GM23338 (cell line): ENCODE measurements at regions not wholly inside any gene's neighbourhood (a gene's known extent, or its start where the extent isn't known, plus 50 kb on each side); places are given as distances from the start of the nearest gene placed in this dataset.

Experiments used
- ATAC-seq: fragments of 200-7000 bp; cut with Tn5 transposase; 3 replicates; pipeline ENCODE4 v1.9.1; 2020
- DNase-seq: peaks from one replicate; pipeline ENCODE4 v3.0.0-alpha.2; 2015; ENCODE audit warnings: low spot score
- H2AFZ ChIP-seq: fragments of 200-600 bp; sonication (generic); 2 replicates; pipeline ENCODE4 v1.8.0; 2016; ENCODE audit warnings: antibody characterized with exemption, mild to moderate bottlenecking, moderate library complexity
- H3F3A ChIP-seq: fragments of 200-600 bp; sonication (generic); replicated peaks from 2 replicates; pipeline ENCODE4 v1.8.0; 2017; ENCODE audit warnings: antibody characterized with exemption, mixed run types, low read depth
- H3K27ac ChIP-seq: fragments of 200-600 bp; sonication (generic); 2 replicates; pipeline ENCODE4 v1.6.1; 2016; ENCODE audit warnings: low read depth
- H3K27me3 ChIP-seq: fragments of 200-600 bp; sonication (generic); 2 replicates; pipeline ENCODE4 v1.8.0; 2016; ENCODE audit warnings: mild to moderate bottlenecking, mixed run types, moderate library complexity; ENCODE audit not compliant: insufficient read depth
- H3K36me3 ChIP-seq: fragments of 200-600 bp; sonication (generic); 2 replicates; pipeline ENCODE4 v1.8.0; 2016; ENCODE audit warnings: mild to moderate bottlenecking; ENCODE audit not compliant: insufficient read depth
- H3K4me1 ChIP-seq: fragments of 200-600 bp; sonication (generic); 2 replicates; pipeline ENCODE4 v1.8.0; 2016; ENCODE audit warnings: mild to moderate bottlenecking, moderate library complexity; ENCODE audit not compliant: insufficient read depth
- H3K4me2 ChIP-seq: fragments of 200-600 bp; sonication (generic); 2 replicates; pipeline ENCODE4 v1.7.1; 2017; ENCODE audit warnings: mixed run types
- H3K4me3 ChIP-seq: fragments of 200-600 bp; sonication (generic); 2 replicates; pipeline ENCODE4 v1.6.1; 2016; ENCODE audit warnings: mixed run types
- H3K79me2 ChIP-seq: fragments of 200-600 bp; sonication (generic); replicated peaks from 2 replicates; pipeline ENCODE4 v1.8.0; 2017; ENCODE audit warnings: mild to moderate bottlenecking; ENCODE audit not compliant: insufficient read depth
- H3K9me2 ChIP-seq: fragments of 200-600 bp; sonication (generic); 2 replicates; pipeline ENCODE4 v1.8.0; 2017; ENCODE audit not compliant: insufficient read depth
- H4K20me1 ChIP-seq: fragments of 200-600 bp; sonication (generic); replicated peaks from 2 replicates; pipeline ENCODE4 v1.8.0; 2017; ENCODE audit warnings: mild to moderate bottlenecking; ENCODE audit not compliant: insufficient read depth
- H3K27ac Mint-ChIP-seq: 2 replicates; pipeline ENCODE4 v1.8.0; 2020; ENCODE audit warnings: inconsistent platforms, mild to moderate bottlenecking, moderate library complexity, mixed read lengths
- H3K27me3 Mint-ChIP-seq: 3 replicates; pipeline ENCODE4 v1.8.0; 2022; ENCODE audit warnings: low read depth, mild to moderate bottlenecking, moderate library complexity, mixed read lengths, inconsistent platforms; ENCODE audit not compliant: insufficient read depth, poor library complexity
- H3K36me3 Mint-ChIP-seq: 3 replicates; pipeline ENCODE4 v1.8.0; 2021; ENCODE audit warnings: low read depth, mild to moderate bottlenecking, inconsistent platforms, moderate library complexity, mixed read lengths
- H3K4me1 Mint-ChIP-seq: 3 replicates; pipeline ENCODE4 v1.8.0; 2020; ENCODE audit warnings: mild to moderate bottlenecking, inconsistent platforms, mixed read lengths
- H3K4me3 Mint-ChIP-seq: 3 replicates; pipeline ENCODE4 v1.8.0; 2021; ENCODE audit warnings: moderate library complexity, mild to moderate bottlenecking, inconsistent platforms, mixed read lengths
- H3K9me3 Mint-ChIP-seq: 3 replicates; pipeline ENCODE4 v1.8.0; 2020; ENCODE audit warnings: moderate library complexity, mild to moderate bottlenecking, inconsistent platforms, mixed read lengths
- CREB1 ChIP-seq: fragments of 250-450 bp; sonication (Bioruptor Pico); IDR thresholded peaks from 2 replicates; pipeline ENCODE4 v1.5.0; 2020; ENCODE audit warnings: low read depth, mild to moderate bottlenecking, moderate library complexity
- ETS1 ChIP-seq: IDR thresholded peaks from 2 replicates; pipeline ENCODE4 v1.6.1; 2016; ENCODE audit warnings: antibody characterized with exemption
- EZH2 ChIP-seq: fragments of 200-600 bp; sonication (generic); IDR thresholded peaks from one replicate; pipeline ENCODE4 v1.8.0; 2017; ENCODE audit warnings: antibody characterized with exemption, mild to moderate bottlenecking, low read depth; ENCODE audit not compliant: unreplicated experiment
- EZH2phosphoT487 ChIP-seq: fragments of 200-600 bp; sonication (generic); IDR thresholded peaks from one replicate; pipeline ENCODE4 v1.8.1; 2018; ENCODE audit warnings: antibody characterized with exemption; ENCODE audit not compliant: unreplicated experiment
- JUNB ChIP-seq: IDR thresholded peaks from one replicate; pipeline ENCODE4 v1.6.1; 2016; ENCODE audit warnings: antibody characterized with exemption; ENCODE audit not compliant: unreplicated experiment
- NANOG ChIP-seq: IDR thresholded peaks from 2 replicates; pipeline ENCODE4 v1.6.1; 2016; ENCODE audit warnings: antibody characterized with exemption, borderline replicate concordance
- POLR2AphosphoS5 ChIP-seq: IDR thresholded peaks from 2 replicates; pipeline ENCODE4 v1.6.1; 2016; ENCODE audit warnings: antibody characterized with exemption, low read depth
- REST ChIP-seq: IDR thresholded peaks from one replicate; pipeline ENCODE4 v1.6.1; 2018; ENCODE audit warnings: antibody characterized with exemption; ENCODE audit not compliant: unreplicated experiment
- STAT1 ChIP-seq: IDR thresholded peaks from one replicate; pipeline ENCODE4 v1.6.1; 2016; ENCODE audit warnings: antibody characterized with exemption; ENCODE audit not compliant: unreplicated experiment
- ZNF114 ChIP-seq: fragments of 250-450 bp; sonication (Bioruptor Pico); IDR thresholded peaks from 2 replicates; pipeline ENCODE4 v1.5.0; 2020; ENCODE audit warnings: mild to moderate bottlenecking, moderate library complexity
- ZNF331 ChIP-seq: fragments of 250-450 bp; sonication (Bioruptor Pico); IDR thresholded peaks from 2 replicates; pipeline ENCODE4 v1.5.0; 2020; ENCODE audit warnings: low read depth, mild to moderate bottlenecking, moderate library complexity
- TF ChIP-seq, protein P1 (sequence below), 2 experiments: fragments of 200-600 bp in 1 of 2; sonication (generic) in 1 of 2; conservative IDR thresholded peaks; 2 replicates each; pipeline versions ENCODE4 v1.5.1 to v1.6.1; 2016 to 2017; ENCODE audit warnings: antibody characterized with exemption in 2 of 2, low read depth in 2 of 2, mild to moderate bottlenecking in 2 of 2, moderate library complexity in 1 of 2
- TF ChIP-seq, protein P2 (sequence below): fragments of 250-450 bp; sonication (Bioruptor Pico); IDR thresholded peaks from 2 replicates; pipeline ENCODE4 v1.5.0; 2020; ENCODE audit warnings: mild to moderate bottlenecking, moderate library complexity

DNA sequence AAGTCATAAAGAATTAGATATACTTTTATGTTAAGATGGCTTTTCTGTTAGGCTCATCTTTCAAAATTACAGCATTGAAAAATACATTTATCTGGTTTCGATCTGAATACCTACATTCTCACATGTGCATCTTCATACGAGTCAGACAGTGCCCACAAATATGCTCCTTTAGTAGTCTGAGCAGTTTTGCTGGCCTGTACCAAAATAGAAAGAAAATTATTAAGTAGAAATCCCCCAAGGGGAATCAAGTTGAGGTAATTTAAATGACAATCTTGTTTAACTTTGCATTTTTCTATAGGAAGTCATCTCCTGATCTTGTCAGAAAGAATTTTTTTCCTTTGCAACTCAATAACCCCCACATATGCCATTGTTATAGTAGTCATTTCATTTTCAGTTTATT is 287.4 kb upstream of the SEMA3D start:
- H3K36me3 ChIP-seq: no peaks in the 10 kb centered on the region
- Mint-ChIP-seq H3K27ac (no peak overlapping the region), H3K4me1 (peaks cover 10% of the 10 kb centered on the region; the same call in 2 of the 3 replicates), H3K4me3 (no peak overlapping the region), H3K9me3 (no peaks in the 10 kb centered on the region), H3K36me3 (no peaks in the 10 kb centered on the region), H3K27me3 (no peaks in the 10 kb centered on the region)
- DNase-seq (no peak), ATAC-seq (no peak)
- H3K4me2 ChIP-seq: no peak overlapping the region
- no peaks in the 10 kb centered on the region for H3K4me1 ChIP-seq
- no peaks in the 10 kb centered on the region for H3F3A ChIP-seq
- H3K27ac ChIP-seq: no peak overlapping the region
- H3K4me3 ChIP-seq: no peak overlapping the region
- H3K27me3 ChIP-seq: no peaks in the 10 kb centered on the region
- TF ChIP-seq CREB1 (CRISPR knock-in tag): no peak
- no peak for TF ChIP-seq POLR2AphosphoS5
- TF ChIP-seq ETS1: no peak
- TF ChIP-seq ZNF114 (CRISPR knock-in tag): no peak
- no peak for TF ChIP-seq ZNF331 (CRISPR knock-in tag)
- TF ChIP-seq REST: no peak
- no peak for TF ChIP-seq STAT1
- TF ChIP-seq, protein P1, sequence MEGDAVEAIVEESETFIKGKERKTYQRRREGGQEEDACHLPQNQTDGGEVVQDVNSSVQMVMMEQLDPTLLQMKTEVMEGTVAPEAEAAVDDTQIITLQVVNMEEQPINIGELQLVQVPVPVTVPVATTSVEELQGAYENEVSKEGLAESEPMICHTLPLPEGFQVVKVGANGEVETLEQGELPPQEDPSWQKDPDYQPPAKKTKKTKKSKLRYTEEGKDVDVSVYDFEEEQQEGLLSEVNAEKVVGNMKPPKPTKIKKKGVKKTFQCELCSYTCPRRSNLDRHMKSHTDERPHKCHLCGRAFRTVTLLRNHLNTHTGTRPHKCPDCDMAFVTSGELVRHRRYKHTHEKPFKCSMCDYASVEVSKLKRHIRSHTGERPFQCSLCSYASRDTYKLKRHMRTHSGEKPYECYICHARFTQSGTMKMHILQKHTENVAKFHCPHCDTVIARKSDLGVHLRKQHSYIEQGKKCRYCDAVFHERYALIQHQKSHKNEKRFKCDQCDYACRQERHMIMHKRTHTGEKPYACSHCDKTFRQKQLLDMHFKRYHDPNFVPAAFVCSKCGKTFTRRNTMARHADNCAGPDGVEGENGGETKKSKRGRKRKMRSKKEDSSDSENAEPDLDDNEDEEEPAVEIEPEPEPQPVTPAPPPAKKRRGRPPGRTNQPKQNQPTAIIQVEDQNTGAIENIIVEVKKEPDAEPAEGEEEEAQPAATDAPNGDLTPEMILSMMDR (conservative IDR thresholded peaks at IDR 0.05; ENCODE audit: low read depth in 2 of 2): no peak
- TF ChIP-seq NANOG: no peak
- no peak for TF ChIP-seq EZH2
- no peak for TF ChIP-seq JUNB
- TF ChIP-seq, protein P2, sequence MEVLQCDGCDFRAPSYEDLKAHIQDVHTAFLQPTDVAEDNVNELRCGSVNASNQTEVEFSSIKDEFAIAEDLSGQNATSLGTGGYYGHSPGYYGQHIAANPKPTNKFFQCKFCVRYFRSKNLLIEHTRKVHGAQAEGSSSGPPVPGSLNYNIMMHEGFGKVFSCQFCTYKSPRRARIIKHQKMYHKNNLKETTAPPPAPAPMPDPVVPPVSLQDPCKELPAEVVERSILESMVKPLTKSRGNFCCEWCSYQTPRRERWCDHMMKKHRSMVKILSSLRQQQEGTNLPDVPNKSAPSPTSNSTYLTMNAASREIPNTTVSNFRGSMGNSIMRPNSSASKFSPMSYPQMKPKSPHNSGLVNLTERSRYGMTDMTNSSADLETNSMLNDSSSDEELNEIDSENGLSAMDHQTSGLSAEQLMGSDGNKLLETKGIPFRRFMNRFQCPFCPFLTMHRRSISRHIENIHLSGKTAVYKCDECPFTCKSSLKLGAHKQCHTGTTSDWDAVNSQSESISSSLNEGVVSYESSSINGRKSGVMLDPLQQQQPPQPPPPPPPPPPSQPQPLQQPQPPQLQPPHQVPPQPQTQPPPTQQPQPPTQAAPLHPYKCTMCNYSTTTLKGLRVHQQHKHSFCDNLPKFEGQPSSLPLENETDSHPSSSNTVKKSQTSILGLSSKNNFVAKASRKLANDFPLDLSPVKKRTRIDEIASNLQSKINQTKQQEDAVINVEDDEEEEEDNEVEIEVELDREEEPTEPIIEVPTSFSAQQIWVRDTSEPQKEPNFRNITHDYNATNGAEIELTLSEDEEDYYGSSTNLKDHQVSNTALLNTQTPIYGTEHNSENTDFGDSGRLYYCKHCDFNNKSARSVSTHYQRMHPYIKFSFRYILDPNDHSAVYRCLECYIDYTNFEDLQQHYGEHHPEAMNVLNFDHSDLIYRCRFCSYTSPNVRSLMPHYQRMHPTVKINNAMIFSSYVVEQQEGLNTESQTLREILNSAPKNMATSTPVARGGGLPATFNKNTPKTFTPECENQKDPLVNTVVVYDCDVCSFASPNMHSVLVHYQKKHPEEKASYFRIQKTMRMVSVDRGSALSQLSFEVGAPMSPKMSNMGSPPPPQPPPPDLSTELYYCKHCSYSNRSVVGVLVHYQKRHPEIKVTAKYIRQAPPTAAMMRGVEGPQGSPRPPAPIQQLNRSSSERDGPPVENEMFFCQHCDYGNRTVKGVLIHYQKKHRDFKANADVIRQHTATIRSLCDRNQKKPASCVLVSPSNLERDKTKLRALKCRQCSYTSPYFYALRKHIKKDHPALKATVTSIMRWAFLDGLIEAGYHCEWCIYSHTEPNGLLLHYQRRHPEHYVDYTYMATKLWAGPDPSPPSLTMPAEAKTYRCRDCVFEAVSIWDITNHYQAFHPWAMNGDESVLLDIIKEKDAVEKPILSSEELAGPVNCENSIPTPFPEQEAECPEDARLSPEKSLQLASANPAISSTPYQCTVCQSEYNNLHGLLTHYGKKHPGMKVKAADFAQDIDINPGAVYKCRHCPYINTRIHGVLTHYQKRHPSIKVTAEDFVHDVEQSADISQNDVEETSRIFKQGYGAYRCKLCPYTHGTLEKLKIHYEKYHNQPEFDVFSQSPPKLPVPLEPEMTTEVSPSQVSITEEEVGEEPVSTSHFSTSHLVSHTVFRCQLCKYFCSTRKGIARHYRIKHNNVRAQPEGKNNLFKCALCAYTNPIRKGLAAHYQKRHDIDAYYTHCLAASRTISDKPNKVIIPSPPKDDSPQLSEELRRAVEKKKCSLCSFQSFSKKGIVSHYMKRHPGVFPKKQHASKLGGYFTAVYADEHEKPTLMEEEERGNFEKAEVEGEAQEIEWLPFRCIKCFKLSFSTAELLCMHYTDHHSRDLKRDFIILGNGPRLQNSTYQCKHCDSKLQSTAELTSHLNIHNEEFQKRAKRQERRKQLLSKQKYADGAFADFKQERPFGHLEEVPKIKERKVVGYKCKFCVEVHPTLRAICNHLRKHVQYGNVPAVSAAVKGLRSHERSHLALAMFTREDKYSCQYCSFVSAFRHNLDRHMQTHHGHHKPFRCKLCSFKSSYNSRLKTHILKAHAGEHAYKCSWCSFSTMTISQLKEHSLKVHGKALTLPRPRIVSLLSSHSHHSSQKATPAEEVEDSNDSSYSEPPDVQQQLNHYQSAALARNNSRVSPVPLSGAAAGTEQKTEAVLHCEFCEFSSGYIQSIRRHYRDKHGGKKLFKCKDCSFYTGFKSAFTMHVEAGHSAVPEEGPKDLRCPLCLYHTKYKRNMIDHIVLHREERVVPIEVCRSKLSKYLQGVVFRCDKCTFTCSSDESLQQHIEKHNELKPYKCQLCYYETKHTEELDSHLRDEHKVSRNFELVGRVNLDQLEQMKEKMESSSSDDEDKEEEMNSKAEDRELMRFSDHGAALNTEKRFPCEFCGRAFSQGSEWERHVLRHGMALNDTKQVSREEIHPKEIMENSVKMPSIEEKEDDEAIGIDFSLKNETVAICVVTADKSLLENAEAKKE (CRISPR knock-in tag): no peak
- TF ChIP-seq EZH2phosphoT487: no peak
- no peak overlapping the region for H2AFZ ChIP-seq
- no peaks in the 10 kb centered on the region for H4K20me1 ChIP-seq
- no peaks in the 10 kb centered on the region for H3K9me2 ChIP-seq
- H3K79me2 ChIP-seq: no peaks in the 10 kb centered on the region
